ENCODE measurements at regions not wholly inside any gene's neighbourhood (a gene's known extent, or its start where the extent isn't known, plus 50 kb on each side); places are given as distances from the start of the nearest gene placed in this dataset.

GRCh38 chr2:11008773-11009172 is 97.0 kb downstream of the KCNF1 start:
- Histone ChIP-seq H2AK5ac (ENCODE audit: low read depth, low read length) (no peak overlapping the region), H3K9me3 (ENCODE audit: insufficient read depth in 2 of 2, low read depth in 1 of 2, low read length in 1 of 2) (no peaks in the 10 kb centered on the region), H3K27ac (ENCODE audit: low read depth, low read length) (no peak overlapping the region), H3K56ac (replicated peaks; ENCODE audit: insufficient read length, low read depth, low read length) (no peak overlapping the region), H2BK15ac (ENCODE audit: low read length) (no peak overlapping the region), H3K79me1 (ENCODE audit: low read depth, low read length) (no peaks in the 10 kb centered on the region), H2BK120ac (replicated peaks; ENCODE audit: low read depth, low read length) (no peak overlapping the region), H4K20me1 (replicated peaks in 1 of 2; ENCODE audit: control insufficient read depth in 1 of 2, insufficient read depth in 2 of 2, low read length in 2 of 2) (no peaks in the 10 kb centered on the region), H2AFZ (ENCODE audit: low read length) (no peak overlapping the region), H2BK5ac (ENCODE audit: low read depth, low read length) (no peak overlapping the region), H3K18ac (ENCODE audit: extremely low read depth, low read length) (no peak overlapping the region), H3K36me3 (ENCODE audit: control insufficient read depth in 2 of 4, insufficient read depth in 4 of 4, low read length in 3 of 4) (no peaks in the 10 kb centered on the region), H3K79me2 (ENCODE audit: control insufficient read depth in 1 of 2, insufficient read depth in 2 of 2, low read length in 2 of 2) (no peaks in the 10 kb centered on the region), H3K4me3 (ENCODE audit: extremely low read depth in 1 of 4, insufficient read depth in 2 of 4, low read depth in 3 of 4, low read length in 4 of 4) (no peak overlapping the region), H2BK12ac (ENCODE audit: low read depth, low read length) (no peak overlapping the region), H4K91ac (replicated peaks; ENCODE audit: insufficient read length, low read length) (no peak overlapping the region), H3K23me2 (ENCODE audit: low read depth, low read length) (no peaks in the 10 kb centered on the region), H3K4me1 (replicated peaks in 1 of 4; ENCODE audit: control insufficient read depth in 3 of 4, insufficient read depth in 4 of 4, low read length in 3 of 4) (peaks cover 0 to 4% (median 0%) of the 10 kb centered on the region in 4 experiments; a peak in 1 of 7 replicates), H4K5ac (ENCODE audit: insufficient read length, low read depth, low read length) (no peak overlapping the region), H4K8ac (ENCODE audit: extremely low read depth, insufficient read depth, low read length) (no peak overlapping the region), H3K4me2 (ENCODE audit: insufficient read depth in 1 of 2, low read depth in 2 of 2, low read length in 2 of 2) (no peak overlapping the region), H3K23ac (ENCODE audit: insufficient read length) (no peak overlapping the region), H3K27me3 (replicated peaks in 1 of 4; ENCODE audit: control insufficient read depth in 3 of 4, extremely low read depth in 1 of 4, insufficient read depth in 3 of 4, low read length in 3 of 4) (no peaks in the 10 kb centered on the region), H3K14ac (ENCODE audit: insufficient read length) (no peak overlapping the region), H2BK20ac (ENCODE audit: low read length) (no peak overlapping the region), H3K9ac (replicated peaks in 1 of 4; ENCODE audit: extremely low read depth in 1 of 4, low read depth in 3 of 4, low read length in 3 of 4) (no peak overlapping the region), H3K4ac (replicated peaks; ENCODE audit: insufficient read length, low read depth, low read length) (no peak overlapping the region)
- ChIA-PET CTCF (ENCODE audit: partially characterized antibody) (interaction anchor here (0.6 to 1.7 kb wide), 4 partner anchors 13 to 116 kb away, joined by 3 to 5 read pairs (median 4); no protein-coding TSS in a partner anchor), POLR2A (ENCODE audit: partially characterized antibody) (no interaction called here)
- FAIRE-seq = no peak
- TF ChIP-seq EGR1 (IDR thresholded peaks at IDR 0.05; ENCODE audit: borderline replicate concordance, low read depth, low read length) (no peak), E2F6 (IDR thresholded peaks at IDR 0.05) (no peak), BRCA1 (IDR thresholded peaks at IDR 0.05; ENCODE audit: low read depth, low read length) (no peak), CTBP2 (IDR thresholded peaks at IDR 0.05; ENCODE audit: borderline replicate concordance, insufficient read depth, insufficient read length, low read length) (no peak), CBX5 (IDR thresholded peaks at IDR 0.05; ENCODE audit: low read depth, low read length) (no peak), SP1 (IDR thresholded peaks at IDR 0.05; ENCODE audit: low read depth, low read length) (no peak), ATF3 (IDR thresholded peaks at IDR 0.05; ENCODE audit: insufficient read depth, low read depth, low read length) (no peak), HDAC6 (IDR thresholded peaks at IDR 0.05; ENCODE audit: low read depth, low read length) (no peak), RFX5 (IDR thresholded peaks at IDR 0.05; ENCODE audit: borderline replicate concordance, low read depth, low read length) (no peak), GTF2F1 (IDR thresholded peaks at IDR 0.05; ENCODE audit: borderline replicate concordance, low read depth, low read length) (no peak), TAF7 (optimal IDR thresholded peaks at IDR 0.05; ENCODE audit: borderline replicate concordance, low read depth, low read length) (no peak), CHD1 (IDR thresholded peaks at IDR 0.05; ENCODE audit: low read depth, low read length) (no peak), CHD2 (IDR thresholded peaks at IDR 0.05; ENCODE audit: low read length) (no peak), POLR2A (IDR thresholded peaks at IDR 0.05; ENCODE audit: control extremely low read depth in 1 of 2, low read depth in 2 of 2, low read length in 2 of 2) (no peak)
- WGBS, 2 experiments (ENCODE audit: extremely low coverage in 1 of 2, insufficient coverage in 1 of 2, insufficient read length in 1 of 2, insufficient replicate concordance in 2 of 2, low coverage in 1 of 2, low lambda C conversion rate in 2 of 2, missing lambda C conversion rate in 1 of 2) = 83% methylated on average over 4 of the region's 4 CpGs; no CpG with 5 or more reads in 1 of the 2 experiments
- DNase-seq (ENCODE audit: low read depth in 1 of 2, low spot score in 2 of 2) = no peak

Measured in H1 (cell line).